Sigmoid colon (tissue), 6 donors: ENCODE measurements at regions not wholly inside any gene's neighbourhood (a gene's known extent, or its start where the extent isn't known, plus 50 kb on each side); places are given as distances from the start of the nearest gene placed in this dataset.

Experiments used
- DNase-seq: peaks from one replicate; pipeline ENCODE4 v3.0.0-alpha.2; 2019
- H3K27ac ChIP-seq, 4 donors: fragments of 200-600 bp; sonication (generic); one replicate each; pipeline ENCODE4 v1.5.1; 2016 to 2019; ENCODE audit warnings: mild to moderate bottlenecking in 1 of 4
- H3K27me3 ChIP-seq, 3 donors: fragments of 200-600 bp; sonication (generic); one replicate each; pipeline ENCODE4 v1.5.1; 2019; ENCODE audit warnings: mild to moderate bottlenecking in 1 of 3
- H3K36me3 ChIP-seq, 4 donors: fragments of 200-600 bp; sonication (generic); one replicate each; pipeline ENCODE4 v1.5.1; 2016 to 2019
- H3K4me1 ChIP-seq, 4 donors: fragments of 200-600 bp; sonication (generic); one replicate each; pipeline ENCODE4 v1.5.1; 2017 to 2019
- H3K4me3 ChIP-seq, 4 donors: fragments of 200-600 bp; sonication (generic); one replicate each; pipeline ENCODE4 v1.5.1; 2017 to 2019; ENCODE audit warnings: mild to moderate bottlenecking in 2 of 4, moderate library complexity in 1 of 4
- H3K9me3 ChIP-seq, 4 donors: fragments of 200-600 bp in 3 of 4; sonication (generic) in 3 of 4; one replicate each; pipeline versions ENCODE4 v1.5.1 to v1.6.1; 2013 to 2019
- EP300 ChIP-seq, 4 donors: sonication (generic); formaldehyde crosslinking; IDR thresholded peaks; one replicate each; pipeline ENCODE4 v1.6.1; 2017; ENCODE audit warnings: antibody characterized with exemption in 4 of 4
- POLR2A ChIP-seq, 2 donors: fragments of 450-650 bp; IDR thresholded peaks; one replicate each; pipeline ENCODE4 v1.6.1; 2016; ENCODE audit warnings: antibody characterized with exemption in 2 of 2, mild to moderate bottlenecking in 2 of 2, moderate library complexity in 2 of 2
- POLR2AphosphoS5 ChIP-seq, 4 donors: sonication (generic); formaldehyde crosslinking; IDR thresholded peaks; one replicate each; pipeline ENCODE4 v1.6.1; 2017; ENCODE audit warnings: antibody characterized with exemption in 4 of 4
- whole genome bisulfite sequencing, 2 donors: extraction: QIAGEN DNeasy Blood & Tissue Kit; methylation state at CpG; one replicate each; pipeline ENCODE4 v1.1.7; 2013; 5-methylcytosine and 5-hydroxymethylcytosine counted together
- intact Hi-C: fragments of 100-400 bp; cut with DNase I; formaldehyde crosslinking; loops from one replicate; pipeline ENCODE4 v1.15.1; 2023
- TF ChIP-seq, protein P1 (sequence below), 4 experiments: fragments of 450-650 bp in 3 of 4; fragments of 200-600 bp in 1 of 4; IDR thresholded peaks; one replicate each; pipeline ENCODE4 v1.5.1; 2016 to 2019; ENCODE audit warnings: antibody characterized with exemption in 4 of 4, mild to moderate bottlenecking in 3 of 4, moderate library complexity in 2 of 4
- donor health status: healthy with polysubstance abuse.
- donor health status: healthy.

DNA sequence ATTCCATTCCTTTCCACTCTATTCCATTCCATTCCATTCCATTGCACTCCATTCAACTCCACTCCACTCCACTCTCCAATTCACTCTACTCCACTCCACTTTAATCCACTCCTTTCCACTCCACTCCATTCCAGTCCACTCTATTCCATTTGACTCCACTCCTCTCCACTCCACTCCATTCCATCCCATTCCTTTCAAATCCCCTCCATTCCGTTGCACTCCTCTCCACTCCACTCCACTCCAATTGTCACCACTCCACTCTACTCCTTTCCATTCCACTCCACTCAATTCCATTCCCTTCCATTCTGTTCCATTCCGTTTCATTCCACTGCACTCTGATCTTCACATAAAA is 2563.7 kb upstream of the TPTE start:
- H3K36me3 ChIP-seq, result no peaks in the 10 kb centered on the region
- H3K4me3 ChIP-seq, result no peak overlapping the region
- no peaks in the 10 kb centered on the region for H3K27me3 ChIP-seq
- intact Hi-C loops, result no loop called here
- TF ChIP-seq EP300 (IDR thresholded peaks at IDR 0.05) (no peak), POLR2AphosphoS5 (IDR thresholded peaks at IDR 0.05) (no peak), POLR2A (IDR thresholded peaks at IDR 0.05) (no peak)
- TF ChIP-seq, protein P1, sequence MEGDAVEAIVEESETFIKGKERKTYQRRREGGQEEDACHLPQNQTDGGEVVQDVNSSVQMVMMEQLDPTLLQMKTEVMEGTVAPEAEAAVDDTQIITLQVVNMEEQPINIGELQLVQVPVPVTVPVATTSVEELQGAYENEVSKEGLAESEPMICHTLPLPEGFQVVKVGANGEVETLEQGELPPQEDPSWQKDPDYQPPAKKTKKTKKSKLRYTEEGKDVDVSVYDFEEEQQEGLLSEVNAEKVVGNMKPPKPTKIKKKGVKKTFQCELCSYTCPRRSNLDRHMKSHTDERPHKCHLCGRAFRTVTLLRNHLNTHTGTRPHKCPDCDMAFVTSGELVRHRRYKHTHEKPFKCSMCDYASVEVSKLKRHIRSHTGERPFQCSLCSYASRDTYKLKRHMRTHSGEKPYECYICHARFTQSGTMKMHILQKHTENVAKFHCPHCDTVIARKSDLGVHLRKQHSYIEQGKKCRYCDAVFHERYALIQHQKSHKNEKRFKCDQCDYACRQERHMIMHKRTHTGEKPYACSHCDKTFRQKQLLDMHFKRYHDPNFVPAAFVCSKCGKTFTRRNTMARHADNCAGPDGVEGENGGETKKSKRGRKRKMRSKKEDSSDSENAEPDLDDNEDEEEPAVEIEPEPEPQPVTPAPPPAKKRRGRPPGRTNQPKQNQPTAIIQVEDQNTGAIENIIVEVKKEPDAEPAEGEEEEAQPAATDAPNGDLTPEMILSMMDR (IDR thresholded peaks at IDR 0.05), result no peak
- no peaks in the 10 kb centered on the region for H3K4me1 ChIP-seq
- H3K27ac ChIP-seq, result no peak overlapping the region
- H3K9me3 ChIP-seq, result peaks cover 16 to 66% (median 37%) of the 10 kb centered on the region in 4 donors
- WGBS, 2 donors, result 26 to 32% methylated on average over 2 of the region's 2 CpGs
- DNase-seq, result no peak
